ENCODE measurements at regions not wholly inside any gene's neighbourhood (a gene's known extent, or its start where the extent isn't known, plus 50 kb on each side); places are given as distances from the start of the nearest gene placed in this dataset.
"Not testable (repeated sequence)": the region's sequence is repeated elsewhere in the genome, so short reads cannot be mapped to it uniquely, and the experiment has no call there.

GRCh38 chr18:68387246-68387645, 327.7 kb downstream of the TMX3 start:
- TF ChIP-seq POLR2A (IDR thresholded peaks at IDR 0.05) (no peak), CTCF (IDR thresholded peaks at IDR 0.05) (no peak), EP300 (IDR thresholded peaks at IDR 0.05; ENCODE audit: low read depth) (no peak), POLR2AphosphoS5 (IDR thresholded peaks at IDR 0.05) (no peak)
- intact Hi-C loops (cut with DNase I; ENCODE audit: low total_unique reads) = no loop called here
- in situ Hi-C loops (cut with MboI; ENCODE audit: low pct_ligation_motif_present in 1 of 4, low pct_unique_long_range_greater_than_20kb in 1 of 4, low sequenced_read_pairs in 3 of 4) = no loop called here
- Histone ChIP-seq H3K9me3 (no peaks in the 10 kb centered on the region), H3K36me3 (no peaks in the 10 kb centered on the region), H3K4me3 (no peak overlapping the region), H3K4me1 (no peaks in the 10 kb centered on the region), H3K27ac (no peak overlapping the region), H3K27me3 (no peaks in the 10 kb centered on the region)
- DNase-seq = no peak

DNA sequence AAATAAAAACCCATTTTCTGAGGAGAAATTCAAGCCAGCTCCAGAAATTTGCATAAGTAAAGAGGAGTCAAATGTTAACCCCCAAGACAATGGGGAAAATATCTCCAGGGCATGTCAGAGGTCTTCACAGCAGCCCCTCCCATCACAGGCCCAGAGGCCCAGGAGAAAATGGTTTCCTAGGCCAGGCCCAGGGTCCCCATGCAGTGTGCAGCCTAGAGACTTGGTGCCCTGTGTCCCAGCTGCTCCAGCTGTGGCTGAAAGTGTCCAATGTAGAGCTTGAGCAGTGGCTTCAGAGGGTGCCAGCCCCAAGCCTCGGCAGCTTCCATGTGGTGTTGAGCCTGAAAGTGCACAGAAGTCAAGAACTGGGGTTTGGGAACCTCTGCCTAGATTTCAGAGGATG, 330.9 kb downstream of the TMX3 start:
- H3K27ac ChIP-seq; intact Hi-C loops (cut with DNase I; ENCODE audit: low total_unique reads); H3K27me3 ChIP-seq; DNase-seq; H3K9me3 ChIP-seq; H3K36me3 ChIP-seq; in situ Hi-C loops (cut with MboI; ENCODE audit: low pct_ligation_motif_present in 1 of 4, low pct_unique_long_range_greater_than_20kb in 1 of 4, low sequenced_read_pairs in 3 of 4); H3K4me1 ChIP-seq; H3K4me3 ChIP-seq: not testable (repeated sequence)
- 68% methylated on average over 1 of the region's 1 CpG; no CpG with 5 or more reads in 1 of the 2 donors for WGBS, 2 donors (ENCODE audit: low coverage in 1 of 2)

GRCh38 chr18:68376926-68377325, 338.0 kb downstream of the TMX3 start:
- no peak for TF ChIP-seq EP300 (IDR thresholded peaks at IDR 0.05; ENCODE audit: low read depth)
- no peak for TF ChIP-seq POLR2A (IDR thresholded peaks at IDR 0.05)
- no peak for TF ChIP-seq POLR2AphosphoS5 (IDR thresholded peaks at IDR 0.05)
- TF ChIP-seq CTCF (IDR thresholded peaks at IDR 0.05) = no peak
- H3K27ac ChIP-seq = no peak overlapping the region
- H3K4me1 ChIP-seq = no peaks in the 10 kb centered on the region
- no peak overlapping the region for H3K4me3 ChIP-seq
- no peaks in the 10 kb centered on the region for H3K36me3 ChIP-seq
- DNase-seq = no peak
- intact Hi-C loops (cut with DNase I; ENCODE audit: low total_unique reads) (no loop called here), in situ Hi-C loops (cut with MboI; ENCODE audit: low pct_ligation_motif_present in 1 of 4, low pct_unique_long_range_greater_than_20kb in 1 of 4, low sequenced_read_pairs in 3 of 4) (no loop called here)
- H3K27me3 ChIP-seq = no peaks in the 10 kb centered on the region
- H3K9me3 ChIP-seq = no peaks in the 10 kb centered on the region

- 54 to 86% methylated on average over 1 to 5 of the region's 5 CpGs for WGBS, 2 donors (ENCODE audit: low coverage in 1 of 2)
- intact Hi-C loops (cut with DNase I; ENCODE audit: low total_unique reads) = no loop called here
- H3K27me3 ChIP-seq = no peaks in the 10 kb centered on the region
- in situ Hi-C loops (cut with MboI; ENCODE audit: low pct_ligation_motif_present in 1 of 4, low pct_unique_long_range_greater_than_20kb in 1 of 4, low sequenced_read_pairs in 3 of 4) = no loop called here
- no peak overlapping the region for H3K4me3 ChIP-seq
- H3K9me3 ChIP-seq = no peaks in the 10 kb centered on the region
- H3K36me3 ChIP-seq = no peaks in the 10 kb centered on the region
- no peak for DNase-seq
- no peaks in the 10 kb centered on the region for H3K4me1 ChIP-seq
- TF ChIP-seq POLR2AphosphoS5 (IDR thresholded peaks at IDR 0.05) = no peak
- no peak for TF ChIP-seq CTCF (IDR thresholded peaks at IDR 0.05)
- no peak for TF ChIP-seq POLR2A (IDR thresholded peaks at IDR 0.05)
- no peak for TF ChIP-seq EP300 (IDR thresholded peaks at IDR 0.05; ENCODE audit: low read depth)
- no peak overlapping the region for H3K27ac ChIP-seq
Measured at GRCh38 chr18:68362907-68363306, 352.0 kb downstream of the TMX3 start.

- no peaks in the 10 kb centered on the region for H3K9me3 ChIP-seq
- WGBS, 2 donors (ENCODE audit: low coverage in 1 of 2) = 28 to 46% methylated on average over 3 of the region's 3 CpGs
- DNase-seq = no peak
- H3K27me3 ChIP-seq = no peaks in the 10 kb centered on the region
- H3K27ac ChIP-seq = no peak overlapping the region
- no peak overlapping the region for H3K4me3 ChIP-seq
- H3K4me1 ChIP-seq = no peaks in the 10 kb centered on the region
- H3K36me3 ChIP-seq = no peaks in the 10 kb centered on the region
- TF ChIP-seq POLR2A (IDR thresholded peaks at IDR 0.05) (no peak), CTCF (IDR thresholded peaks at IDR 0.05) (no peak), EP300 (IDR thresholded peaks at IDR 0.05; ENCODE audit: low read depth) (no peak), POLR2AphosphoS5 (IDR thresholded peaks at IDR 0.05) (no peak)
- in situ Hi-C loops (cut with MboI; ENCODE audit: low pct_ligation_motif_present in 1 of 4, low pct_unique_long_range_greater_than_20kb in 1 of 4, low sequenced_read_pairs in 3 of 4) (no loop called here), intact Hi-C loops (cut with DNase I; ENCODE audit: low total_unique reads) (no loop called here)
Measured at GRCh38 chr18:68355637-68356036, 359.3 kb downstream of the TMX3 start.
